Parathyroid adenoma (tissue), 2 donors: ENCODE measurements at regions not wholly inside any gene's neighbourhood (a gene's known extent, or its start where the extent isn't known, plus 50 kb on each side); places are given as distances from the start of the nearest gene placed in this dataset.
"Not testable (repeated sequence)": the region's sequence is repeated elsewhere in the genome, so short reads cannot be mapped to it uniquely, and the experiment has no call there.

Experiments used
- H2AFZ ChIP-seq: fragments of 300-600 bp; sonication (generic); one replicate; pipeline ENCODE4 v1.7.0; 2017; ENCODE audit warnings: antibody characterized with exemption, mild to moderate bottlenecking
- H3K27ac ChIP-seq: fragments of 300-600 bp; sonication (generic); one replicate; pipeline ENCODE4 v1.7.0; 2017
- H3K27me3 ChIP-seq: fragments of 300-600 bp; sonication (generic); one replicate; pipeline ENCODE4 v1.7.0; 2017; ENCODE audit warnings: low read length; ENCODE audit not compliant: control insufficient read depth, insufficient read depth
- H3K36me3 ChIP-seq: fragments of 300-600 bp; sonication (generic); one replicate; pipeline ENCODE4 v1.7.0; 2017; ENCODE audit warnings: low read length; ENCODE audit not compliant: control insufficient read depth, insufficient read depth
- H3K4me1 ChIP-seq: fragments of 300-600 bp; sonication (generic); one replicate; pipeline ENCODE4 v1.7.0; 2017; ENCODE audit warnings: control low read depth
- H3K4me2 ChIP-seq: fragments of 300-600 bp; sonication (generic); one replicate; pipeline ENCODE4 v1.7.0; 2017; ENCODE audit warnings: low read length
- H3K4me3 ChIP-seq: fragments of 300-600 bp; sonication (generic); one replicate; pipeline ENCODE4 v1.7.0; 2017; ENCODE audit warnings: low read depth, low read length
- H3K79me2 ChIP-seq: fragments of 300-600 bp; sonication (generic); one replicate; pipeline ENCODE4 v1.7.0; 2017; ENCODE audit warnings: control low read depth
- H3K9ac ChIP-seq: fragments of 300-600 bp; sonication (generic); one replicate; pipeline ENCODE4 v1.7.0; 2017; ENCODE audit warnings: mild to moderate bottlenecking
- H3K9me3 ChIP-seq: fragments of 300-600 bp; sonication (generic); one replicate; pipeline ENCODE4 v1.7.0; 2017; ENCODE audit warnings: low read length; ENCODE audit not compliant: control insufficient read depth
- CTCF ChIP-seq: fragments of 300-600 bp; sonication (generic); IDR thresholded peaks from one replicate; pipeline ENCODE4 v1.7.0; 2017; ENCODE audit warnings: antibody characterized with exemption, mild to moderate bottlenecking
- donor health status: primary hyperparathyroidism.

- not testable (repeated sequence) for H3K9ac ChIP-seq, H3K4me3 ChIP-seq, H3K27me3 ChIP-seq
Measured at GRCh38 chr4:82301390-82301789, 72.4 kb downstream of the HNRNPD start.

GRCh38 chr4:82293304-82293703 lies 80.5 kb downstream of the HNRNPD start:
- TF ChIP-seq CTCF = no peak
- H3K79me2 ChIP-seq = no peaks in the 10 kb centered on the region
- H3K27me3 ChIP-seq = no peaks in the 10 kb centered on the region
- no peaks in the 10 kb centered on the region for H3K36me3 ChIP-seq
- no peaks in the 10 kb centered on the region for H3K4me1 ChIP-seq
- no peak overlapping the region for H3K27ac ChIP-seq
- H3K4me3 ChIP-seq = no peak overlapping the region
- no peaks in the 10 kb centered on the region for H3K9me3 ChIP-seq
- H2AFZ ChIP-seq = no peak overlapping the region
- H3K4me2 ChIP-seq = no peak overlapping the region
- no peak overlapping the region for H3K9ac ChIP-seq

More at GRCh38 chr4:82301390-82301789, 72.4 kb downstream of the HNRNPD start:
- H2AFZ ChIP-seq, H3K27ac ChIP-seq, H3K79me2 ChIP-seq, H3K36me3 ChIP-seq, H3K9me3 ChIP-seq, H3K4me1 ChIP-seq, H3K4me2 ChIP-seq: not testable (repeated sequence)

- no peak for TF ChIP-seq CTCF
- Histone ChIP-seq H3K9me3 (no peaks in the 10 kb centered on the region), H3K4me1 (no peaks in the 10 kb centered on the region), H3K27me3 (no peaks in the 10 kb centered on the region), H3K4me3 (no peak overlapping the region), H3K4me2 (no peak overlapping the region), H3K27ac (no peak overlapping the region), H3K36me3 (no peaks in the 10 kb centered on the region), H3K9ac (no peak overlapping the region), H3K79me2 (no peaks in the 10 kb centered on the region), H2AFZ (no peak overlapping the region)
Measured at GRCh38 chr4:82287720-82288119, 86.1 kb downstream of the HNRNPD start.

- Histone ChIP-seq H3K79me2 (no peaks in the 10 kb centered on the region), H2AFZ (peak overlapping the region; percentile 91), H3K27me3 (no peaks in the 10 kb centered on the region), H3K9me3 (no peaks in the 10 kb centered on the region), H3K9ac (no peak overlapping the region), H3K4me1 (no peaks in the 10 kb centered on the region), H3K4me2 (peak overlapping the region; percentile 66), H3K4me3 (peak overlapping the region; percentile 53), H3K36me3 (no peaks in the 10 kb centered on the region), H3K27ac (peak overlapping the region; percentile 47)
- TF ChIP-seq CTCF = peak; percentile 90
Measured at GRCh38 chr4:82284858-82285805, 88.7 kb downstream of the HNRNPD start.

GRCh38 chr4:82284475-82284857 lies 89.3 kb downstream of the HNRNPD start:
- Histone ChIP-seq H3K4me2 (peak overlapping the region; percentile 66), H3K27me3 (no peaks in the 10 kb centered on the region), H3K9ac (no peak overlapping the region), H3K79me2 (no peaks in the 10 kb centered on the region), H3K9me3 (no peaks in the 10 kb centered on the region), H2AFZ (peak overlapping the region; percentile 91), H3K27ac (peak overlapping the region; percentile 47), H3K4me3 (peak overlapping the region; percentile 53), H3K4me1 (no peaks in the 10 kb centered on the region), H3K36me3 (no peaks in the 10 kb centered on the region)
- TF ChIP-seq CTCF = no peak
